ENCODE measurements at regions not wholly inside any gene's neighbourhood (a gene's known extent, or its start where the extent isn't known, plus 50 kb on each side); places are given as distances from the start of the nearest gene placed in this dataset.

DNA sequence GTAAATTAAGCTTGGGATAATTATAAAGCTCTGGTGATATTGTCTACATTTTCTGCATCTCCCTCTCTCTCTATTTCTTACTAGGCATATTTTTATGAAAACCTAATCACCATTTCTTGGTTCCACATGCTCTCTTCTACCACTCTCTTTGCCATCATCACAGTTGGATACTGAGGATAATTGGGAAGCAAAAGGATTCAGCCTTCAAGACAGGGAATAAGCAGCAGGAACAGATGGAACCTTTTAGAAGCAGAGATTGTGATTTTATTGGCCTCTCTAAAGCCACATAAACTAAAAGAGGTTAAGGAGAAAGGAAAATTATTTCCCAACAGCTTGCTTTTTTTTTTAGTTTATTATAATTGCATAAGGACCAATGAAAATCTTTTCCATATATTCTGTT lies 226.3 kb upstream of the SPHKAP start:
- no peak for TF ChIP-seq POLR2A (IDR thresholded peaks at IDR 0.05)
- TF ChIP-seq, protein P1, sequence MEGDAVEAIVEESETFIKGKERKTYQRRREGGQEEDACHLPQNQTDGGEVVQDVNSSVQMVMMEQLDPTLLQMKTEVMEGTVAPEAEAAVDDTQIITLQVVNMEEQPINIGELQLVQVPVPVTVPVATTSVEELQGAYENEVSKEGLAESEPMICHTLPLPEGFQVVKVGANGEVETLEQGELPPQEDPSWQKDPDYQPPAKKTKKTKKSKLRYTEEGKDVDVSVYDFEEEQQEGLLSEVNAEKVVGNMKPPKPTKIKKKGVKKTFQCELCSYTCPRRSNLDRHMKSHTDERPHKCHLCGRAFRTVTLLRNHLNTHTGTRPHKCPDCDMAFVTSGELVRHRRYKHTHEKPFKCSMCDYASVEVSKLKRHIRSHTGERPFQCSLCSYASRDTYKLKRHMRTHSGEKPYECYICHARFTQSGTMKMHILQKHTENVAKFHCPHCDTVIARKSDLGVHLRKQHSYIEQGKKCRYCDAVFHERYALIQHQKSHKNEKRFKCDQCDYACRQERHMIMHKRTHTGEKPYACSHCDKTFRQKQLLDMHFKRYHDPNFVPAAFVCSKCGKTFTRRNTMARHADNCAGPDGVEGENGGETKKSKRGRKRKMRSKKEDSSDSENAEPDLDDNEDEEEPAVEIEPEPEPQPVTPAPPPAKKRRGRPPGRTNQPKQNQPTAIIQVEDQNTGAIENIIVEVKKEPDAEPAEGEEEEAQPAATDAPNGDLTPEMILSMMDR (IDR thresholded peaks at IDR 0.05): no peak
- no peak for TF ChIP-seq POLR2AphosphoS5 (IDR thresholded peaks at IDR 0.05; ENCODE audit: insufficient read depth in 1 of 2, low read depth in 1 of 2)

Data from vagina (tissue), 2 donors.